ENCODE measurements at regions not wholly inside any gene's neighbourhood (a gene's known extent, or its start where the extent isn't known, plus 50 kb on each side); places are given as distances from the start of the nearest gene placed in this dataset.

GRCh38 chr18:29596959-29597358, 1420.0 kb upstream of the CDH2 start:
- TF ChIP-seq CTCF (IDR thresholded peaks at IDR 0.05) (no peak), POLR2A (IDR thresholded peaks at IDR 0.05) (no peak), EP300 (IDR thresholded peaks at IDR 0.05) (no peak), POLR2AphosphoS5 (IDR thresholded peaks at IDR 0.05) (no peak)
- H3K36me3 ChIP-seq = no peaks in the 10 kb centered on the region
- H3K9me3 ChIP-seq = peaks cover 7% of the 10 kb centered on the region
- no peak overlapping the region for H3K4me3 ChIP-seq
- no peaks in the 10 kb centered on the region for H3K27me3 ChIP-seq
- DNase-seq (ENCODE audit: low spot score in 2 of 2) = no peak
- H3K4me1 ChIP-seq = no peaks in the 10 kb centered on the region
- 91% methylated on average over 5 of the region's 5 CpGs for WGBS
- H3K27ac ChIP-seq = no peak overlapping the region

DNA sequence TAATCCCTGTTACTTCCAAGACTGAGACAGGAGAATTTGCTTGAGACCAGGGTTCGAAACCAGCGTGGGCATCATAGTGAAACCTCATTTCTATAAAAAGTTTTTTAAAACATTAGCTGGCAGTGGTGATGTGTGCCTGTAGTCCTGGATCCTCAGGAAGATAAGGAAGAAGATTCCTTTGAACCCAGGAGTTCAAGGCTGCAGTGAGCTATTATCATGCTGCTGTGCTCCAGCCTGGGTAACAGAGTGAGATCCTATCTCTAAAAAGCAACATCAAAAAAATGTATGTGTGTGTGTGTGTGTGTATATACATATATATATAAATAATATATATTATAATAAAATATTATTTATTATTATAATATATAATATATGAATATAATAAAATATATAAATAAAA, 1417.6 kb upstream of the CDH2 start:
- 95% methylated on average over 2 of the region's 2 CpGs for WGBS

DNA sequence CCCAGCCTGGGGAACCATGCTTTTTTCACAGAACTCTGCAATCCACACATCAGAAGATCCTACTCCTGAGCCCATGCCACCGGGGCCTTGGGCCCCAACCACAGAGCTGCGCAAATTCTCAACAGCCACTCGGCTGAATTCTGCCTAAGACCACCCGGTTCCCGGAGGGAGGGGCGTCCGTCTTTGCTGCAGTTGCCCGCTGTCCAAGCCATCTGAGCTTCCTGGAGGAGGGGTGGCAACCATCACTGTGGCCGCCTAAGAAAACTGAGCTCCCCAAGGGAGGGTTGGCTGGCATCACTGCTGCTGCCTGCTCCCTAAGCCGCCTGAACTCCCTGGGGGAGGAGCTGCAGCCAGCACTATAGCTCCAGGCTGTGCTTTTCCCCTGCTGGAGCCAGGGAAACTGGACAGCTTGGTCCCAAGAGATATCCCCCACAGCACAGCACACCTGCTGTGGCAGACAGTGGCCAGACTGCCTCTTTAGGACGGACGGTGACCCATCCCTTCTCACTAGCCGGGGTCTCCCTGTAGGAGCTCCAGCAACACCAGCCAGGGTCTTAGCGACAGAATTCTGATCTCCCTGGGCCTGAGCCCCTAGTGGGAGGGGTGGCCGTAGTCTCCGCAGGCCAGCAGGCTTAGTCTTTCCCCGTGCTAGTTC, 1411.6 kb upstream of the CDH2 start:
- Histone ChIP-seq H3K9me3 (no peaks in the 10 kb centered on the region), H3K4me3 (no peak overlapping the region), H3K4me1 (no peaks in the 10 kb centered on the region), H3K27ac (no peak overlapping the region), H3K27me3 (no peaks in the 10 kb centered on the region), H3K36me3 (no peaks in the 10 kb centered on the region)
- 96% methylated on average over 12 of the region's 17 CpGs for WGBS
- TF ChIP-seq POLR2A (IDR thresholded peaks at IDR 0.05) (no peak), CTCF (IDR thresholded peaks at IDR 0.05) (no peak), POLR2AphosphoS5 (IDR thresholded peaks at IDR 0.05) (no peak), EP300 (IDR thresholded peaks at IDR 0.05) (no peak)
- DNase-seq (ENCODE audit: low spot score in 2 of 2) = no peak

More for the DNA sequence above, 1417.6 kb upstream of the CDH2 start:
- Histone ChIP-seq H3K36me3 (no peaks in the 10 kb centered on the region), H3K27me3 (no peaks in the 10 kb centered on the region), H3K4me1 (no peaks in the 10 kb centered on the region), H3K9me3 (no peaks in the 10 kb centered on the region), H3K4me3 (no peak overlapping the region), H3K27ac (no peak overlapping the region)
- DNase-seq (ENCODE audit: low spot score in 2 of 2) = no peak
- TF ChIP-seq CTCF (IDR thresholded peaks at IDR 0.05) = no peak
- no peak for TF ChIP-seq EP300 (IDR thresholded peaks at IDR 0.05)
- TF ChIP-seq POLR2AphosphoS5 (IDR thresholded peaks at IDR 0.05) = no peak
- no peak for TF ChIP-seq POLR2A (IDR thresholded peaks at IDR 0.05)

GRCh38 chr18:29586210-29586609, 1409.3 kb upstream of the CDH2 start:
- no peak for TF ChIP-seq EP300 (IDR thresholded peaks at IDR 0.05)
- no peak for TF ChIP-seq CTCF (IDR thresholded peaks at IDR 0.05)
- no peak for TF ChIP-seq POLR2A (IDR thresholded peaks at IDR 0.05)
- TF ChIP-seq POLR2AphosphoS5 (IDR thresholded peaks at IDR 0.05) = no peak
- 91% methylated on average over 3 of the region's 3 CpGs for WGBS
- Histone ChIP-seq H3K27me3 (no peaks in the 10 kb centered on the region), H3K27ac (no peak overlapping the region), H3K9me3 (no peaks in the 10 kb centered on the region), H3K4me1 (no peaks in the 10 kb centered on the region), H3K36me3 (no peaks in the 10 kb centered on the region), H3K4me3 (no peak overlapping the region)
- DNase-seq (ENCODE audit: low spot score in 2 of 2) = no peak

DNA sequence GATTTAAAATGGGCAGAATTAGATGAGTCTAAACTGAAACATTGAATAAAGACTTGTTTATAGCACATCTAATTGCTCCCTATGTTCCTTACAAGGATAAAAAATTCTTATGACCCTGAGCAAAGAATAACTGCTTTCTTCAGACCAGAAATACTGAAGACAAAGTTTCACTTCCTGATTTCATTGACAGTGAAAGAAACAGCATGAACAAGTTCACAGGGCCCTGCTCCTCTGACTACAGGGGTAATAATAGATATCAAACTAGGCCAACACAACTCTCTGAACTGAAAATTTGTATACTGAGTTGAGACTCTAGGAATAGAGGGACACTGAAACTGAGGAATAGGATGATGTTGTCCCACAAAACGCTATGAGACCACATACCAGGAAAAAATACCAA, 1383.3 kb upstream of the CDH2 start:
- Histone ChIP-seq H3K4me3 (no peak overlapping the region), H3K27ac (no peak overlapping the region), H3K9me3 (no peaks in the 10 kb centered on the region), H3K27me3 (no peaks in the 10 kb centered on the region), H3K36me3 (no peaks in the 10 kb centered on the region), H3K4me1 (no peaks in the 10 kb centered on the region)
- WGBS = 39% methylated on average over 1 of the region's 1 CpG
- no peak for DNase-seq (ENCODE audit: low spot score in 2 of 2)
- TF ChIP-seq POLR2A (IDR thresholded peaks at IDR 0.05) = no peak
- no peak for TF ChIP-seq CTCF (IDR thresholded peaks at IDR 0.05)
- TF ChIP-seq EP300 (IDR thresholded peaks at IDR 0.05) = no peak
- no peak for TF ChIP-seq POLR2AphosphoS5 (IDR thresholded peaks at IDR 0.05)
